Activated CD8-positive, alpha-beta T cell treated with anti-CD3 and anti-CD28 coated beads for 36 hours (primary cell): ENCODE measurements at regions not wholly inside any gene's neighbourhood (a gene's known extent, or its start where the extent isn't known, plus 50 kb on each side); places are given as distances from the start of the nearest gene placed in this dataset. TPM values are rescaled to one million over a fixed set of nuclear protein-coding genes. Genes with fewer than 3 reads are reported as not detected.

Experiments
- ATAC-seq: fragments of 200-7000 bp; cut with Tn5 transposase; one replicate; pipeline ENCODE4 v1.10.0; 2021; ENCODE audit warnings: mild to moderate bottlenecking, moderate library complexity
- CTCF ChIA-PET: fragments of 350-600 bp; sonication (Branson Sonifier 250); formaldehyde crosslinking; loops from one replicate; lab custom pipeline; 2021; ENCODE audit warnings: antibody characterized with exemption; lab: Charles Lee
- POLR2A ChIA-PET: fragments of 350-600 bp; sonication (Branson Sonifier 250); formaldehyde crosslinking; loops from one replicate; lab custom pipeline; 2021; ENCODE audit warnings: antibody characterized with exemption; lab: Charles Lee
- DNase-seq: peaks from one replicate; pipeline ENCODE4 v3.0.0-alpha.2; 2020
- H3K27ac Mint-ChIP-seq: one replicate; pipeline ENCODE4 v1.8.0; 2021; ENCODE audit warnings: mild to moderate bottlenecking, mixed read lengths
- H3K27me3 Mint-ChIP-seq: one replicate; pipeline ENCODE4 v1.8.0; 2021; ENCODE audit warnings: mixed read lengths
- H3K36me3 Mint-ChIP-seq: one replicate; pipeline ENCODE4 v1.8.0; 2021; ENCODE audit warnings: low read depth, mixed read lengths
- H3K4me1 Mint-ChIP-seq: one replicate; pipeline ENCODE4 v1.8.0; 2021; ENCODE audit warnings: low read depth, mixed read lengths
- H3K4me3 Mint-ChIP-seq: one replicate; pipeline ENCODE4 v1.8.0; 2021; ENCODE audit warnings: mild to moderate bottlenecking, moderate library complexity, mixed read lengths
- H3K9me3 Mint-ChIP-seq: one replicate; pipeline ENCODE4 v1.8.0; 2021; ENCODE audit warnings: mixed read lengths
- intact Hi-C: fragments of 100-400 bp; cut with micrococcal nuclease; formaldehyde crosslinking; loops from one replicate; pipeline ENCODE4 v1.10.0; 2022
- microRNA-seq: library from miRNA; unstranded; fragments of <30 nt; microRNA quantifications from one replicate; pipeline ENCODE4 v1.2.0, GENCODE V29; 2022; ENCODE audit warnings: borderline microRNAs expressed, borderline replicate concordance
- TF ChIP-seq, protein P1 (sequence below): fragments of 200-600 bp; IDR thresholded peaks from one replicate; pipeline ENCODE4 v1.8.0; 2022; ENCODE audit warnings: antibody characterized with exemption, mild to moderate bottlenecking

GRCh38 chr9:106800701-106801270 is 62.2 kb upstream of the ZNF462 start:
- Mint-ChIP-seq H3K4me3 (no peak overlapping the region), H3K27ac (no peak overlapping the region), H3K9me3 (no peaks in the 10 kb centered on the region), H3K27me3 (no peaks in the 10 kb centered on the region), H3K4me1 (no peaks in the 10 kb centered on the region), H3K36me3 (no peaks in the 10 kb centered on the region)
- intact Hi-C loops, result no loop called here
- ChIA-PET POLR2A (no interaction called here), CTCF (no interaction called here)
- TF ChIP-seq, protein P1, sequence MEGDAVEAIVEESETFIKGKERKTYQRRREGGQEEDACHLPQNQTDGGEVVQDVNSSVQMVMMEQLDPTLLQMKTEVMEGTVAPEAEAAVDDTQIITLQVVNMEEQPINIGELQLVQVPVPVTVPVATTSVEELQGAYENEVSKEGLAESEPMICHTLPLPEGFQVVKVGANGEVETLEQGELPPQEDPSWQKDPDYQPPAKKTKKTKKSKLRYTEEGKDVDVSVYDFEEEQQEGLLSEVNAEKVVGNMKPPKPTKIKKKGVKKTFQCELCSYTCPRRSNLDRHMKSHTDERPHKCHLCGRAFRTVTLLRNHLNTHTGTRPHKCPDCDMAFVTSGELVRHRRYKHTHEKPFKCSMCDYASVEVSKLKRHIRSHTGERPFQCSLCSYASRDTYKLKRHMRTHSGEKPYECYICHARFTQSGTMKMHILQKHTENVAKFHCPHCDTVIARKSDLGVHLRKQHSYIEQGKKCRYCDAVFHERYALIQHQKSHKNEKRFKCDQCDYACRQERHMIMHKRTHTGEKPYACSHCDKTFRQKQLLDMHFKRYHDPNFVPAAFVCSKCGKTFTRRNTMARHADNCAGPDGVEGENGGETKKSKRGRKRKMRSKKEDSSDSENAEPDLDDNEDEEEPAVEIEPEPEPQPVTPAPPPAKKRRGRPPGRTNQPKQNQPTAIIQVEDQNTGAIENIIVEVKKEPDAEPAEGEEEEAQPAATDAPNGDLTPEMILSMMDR, result no peak
- ATAC-seq, result no peak
- no peak for DNase-seq

DNA sequence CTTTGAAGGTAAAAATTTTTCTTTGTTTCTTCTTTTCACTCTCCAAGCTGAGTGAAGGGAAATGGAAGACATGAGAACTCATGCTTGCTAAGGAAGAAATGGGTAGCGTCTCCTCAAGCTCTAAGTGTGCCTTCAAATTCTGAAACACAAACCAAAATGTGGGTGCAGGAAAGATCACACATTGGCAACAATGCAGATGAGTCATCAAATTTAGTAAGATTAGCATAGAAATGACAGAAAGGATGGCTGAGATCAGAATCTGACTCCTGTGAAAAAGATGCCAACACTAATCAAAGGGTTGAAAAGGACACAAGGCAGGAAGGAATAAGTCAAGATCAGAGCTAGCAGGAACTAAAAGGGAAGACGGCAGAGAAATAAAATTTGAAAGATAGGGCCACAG is 61.1 kb upstream of the ZNF462 start:
- Mint-ChIP-seq H3K4me1 (no peaks in the 10 kb centered on the region), H3K36me3 (no peaks in the 10 kb centered on the region), H3K4me3 (no peak overlapping the region), H3K9me3 (no peaks in the 10 kb centered on the region), H3K27me3 (no peaks in the 10 kb centered on the region), H3K27ac (no peak overlapping the region)
- CTCF ChIA-PET, result no interaction called here
- ATAC-seq, result no peak
- TF ChIP-seq, protein P1, result no peak
- POLR2A ChIA-PET, result no interaction called here
- intact Hi-C loops, result no loop called here
- DNase-seq, result no peak

Small RNA genes in the stretch of these regions (microRNA-seq; reads per million reads assigned to microRNA genes)
- not detected for gene MIR8081
